DOHH2 (cell line): ENCODE measurements at regions not wholly inside any gene's neighbourhood (a gene's known extent, or its start where the extent isn't known, plus 50 kb on each side); places are given as distances from the start of the nearest gene placed in this dataset.

ENCODE experiments used
- H3F3A ChIP-seq: fragments of 200-600 bp; sonication (generic), shearing (Covaris generic); 2 replicates; pipeline ENCODE4 v1.6.0; 2016; ENCODE audit warnings: antibody characterized with exemption, mild to moderate bottlenecking; ENCODE audit not compliant: control insufficient read depth, insufficient read depth
- H3K27ac ChIP-seq: fragments of 200-600 bp; sonication (generic); 2 replicates; pipeline ENCODE4 v1.5.1; 2014; ENCODE audit warnings: low read depth, mild to moderate bottlenecking, low read length, moderate library complexity
- H3K27me3 ChIP-seq: fragments of 200-600 bp; sonication (generic); 2 replicates; pipeline ENCODE4 v1.6.1; 2014; ENCODE audit warnings: mild to moderate bottlenecking, low read length, mixed read lengths; ENCODE audit not compliant: control insufficient read depth
- H3K36me3 ChIP-seq: fragments of 200-600 bp; sonication (generic); 2 replicates; pipeline ENCODE4 v1.6.1; 2014; ENCODE audit warnings: mild to moderate bottlenecking, low read length, moderate library complexity, mixed read lengths; ENCODE audit not compliant: control insufficient read depth
- H3K4me1 ChIP-seq: fragments of 200-600 bp; sonication (generic); 2 replicates; pipeline ENCODE4 v1.6.1; 2014; ENCODE audit warnings: mild to moderate bottlenecking, low read length, mixed read lengths; ENCODE audit not compliant: control insufficient read depth
- H3K4me2 ChIP-seq: fragments of 200-600 bp; sonication (generic); 2 replicates; pipeline ENCODE4 v1.6.0; 2014; ENCODE audit warnings: mild to moderate bottlenecking, low read length, moderate library complexity
- H3K4me3 ChIP-seq: fragments of 200-600 bp; sonication (generic); 2 replicates; pipeline ENCODE4 v1.5.1; 2014; ENCODE audit warnings: mild to moderate bottlenecking, low read length, mixed read lengths
- H3K79me2 ChIP-seq: fragments of 200-600 bp; sonication (generic); 2 replicates; pipeline ENCODE4 v1.6.1; 2014; ENCODE audit warnings: mild to moderate bottlenecking, low read length, mixed read lengths; ENCODE audit not compliant: control insufficient read depth
- H3K9me2 ChIP-seq: fragments of 200-600 bp; sonication (generic); replicated peaks from 2 replicates; pipeline ENCODE4 v1.6.1; 2014; ENCODE audit warnings: mild to moderate bottlenecking, low read length, mixed read lengths; ENCODE audit not compliant: control insufficient read depth
- H3K9me3 ChIP-seq: fragments of 200-600 bp; sonication (generic); 2 replicates; pipeline ENCODE4 v1.6.1; 2014; ENCODE audit warnings: antibody characterized with exemption, low read length, mixed read lengths; ENCODE audit not compliant: control insufficient read depth, insufficient read depth
- H4K20me1 ChIP-seq: fragments of 200-600 bp; sonication (generic); 2 replicates; pipeline ENCODE4 v1.6.0; 2014; ENCODE audit warnings: low read depth, mild to moderate bottlenecking, antibody characterized with exemption, low read length, moderate library complexity; ENCODE audit not compliant: control insufficient read depth, insufficient read depth
- EZH2phosphoT487 ChIP-seq: fragments of 200-600 bp; sonication (generic); IDR thresholded peaks from 2 replicates; pipeline ENCODE4 v1.6.1; 2017; ENCODE audit warnings: borderline replicate concordance, mild to moderate bottlenecking, antibody characterized with exemption, low read length, moderate library complexity, mixed read lengths
- TF ChIP-seq, protein P1 (sequence below): fragments of 200-600 bp; sonication (generic); IDR thresholded peaks from one replicate; pipeline ENCODE4 v1.5.1; 2014; ENCODE audit warnings: antibody characterized with exemption, mild to moderate bottlenecking, low read depth, low read length; ENCODE audit not compliant: poor library complexity, severe bottlenecking

GRCh38 chr3:186413615-186414415 lies 51.8 kb upstream of the DGKG start:
- Histone ChIP-seq H3K27me3 (peaks cover 30% of the 10 kb centered on the region), H3K27ac (no peak overlapping the region)

GRCh38 chr3:186411994-186412393 lies 50.0 kb upstream of the DGKG start:
- no peaks in the 10 kb centered on the region for H3K9me3 ChIP-seq
- H3K27ac ChIP-seq: no peak overlapping the region
- no peaks in the 10 kb centered on the region for H3K36me3 ChIP-seq
- no peak overlapping the region for H3K4me3 ChIP-seq
- H3K4me1 ChIP-seq: peaks cover 7% of the 10 kb centered on the region; the same call in 1 of the 2 replicates
- no peak overlapping the region for H3K4me2 ChIP-seq
- no peaks in the 10 kb centered on the region for H3K9me2 ChIP-seq
- H3K79me2 ChIP-seq: no peaks in the 10 kb centered on the region
- H3K27me3 ChIP-seq: peaks cover 31% of the 10 kb centered on the region
- no peaks in the 10 kb centered on the region for H4K20me1 ChIP-seq
- TF ChIP-seq, protein P1, sequence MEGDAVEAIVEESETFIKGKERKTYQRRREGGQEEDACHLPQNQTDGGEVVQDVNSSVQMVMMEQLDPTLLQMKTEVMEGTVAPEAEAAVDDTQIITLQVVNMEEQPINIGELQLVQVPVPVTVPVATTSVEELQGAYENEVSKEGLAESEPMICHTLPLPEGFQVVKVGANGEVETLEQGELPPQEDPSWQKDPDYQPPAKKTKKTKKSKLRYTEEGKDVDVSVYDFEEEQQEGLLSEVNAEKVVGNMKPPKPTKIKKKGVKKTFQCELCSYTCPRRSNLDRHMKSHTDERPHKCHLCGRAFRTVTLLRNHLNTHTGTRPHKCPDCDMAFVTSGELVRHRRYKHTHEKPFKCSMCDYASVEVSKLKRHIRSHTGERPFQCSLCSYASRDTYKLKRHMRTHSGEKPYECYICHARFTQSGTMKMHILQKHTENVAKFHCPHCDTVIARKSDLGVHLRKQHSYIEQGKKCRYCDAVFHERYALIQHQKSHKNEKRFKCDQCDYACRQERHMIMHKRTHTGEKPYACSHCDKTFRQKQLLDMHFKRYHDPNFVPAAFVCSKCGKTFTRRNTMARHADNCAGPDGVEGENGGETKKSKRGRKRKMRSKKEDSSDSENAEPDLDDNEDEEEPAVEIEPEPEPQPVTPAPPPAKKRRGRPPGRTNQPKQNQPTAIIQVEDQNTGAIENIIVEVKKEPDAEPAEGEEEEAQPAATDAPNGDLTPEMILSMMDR: no peak
- no peak for TF ChIP-seq EZH2phosphoT487
- H3F3A ChIP-seq: no peaks in the 10 kb centered on the region

More at GRCh38 chr3:186413615-186414415, 51.8 kb upstream of the DGKG start:
- Histone ChIP-seq H3K4me1 (peaks cover 7% of the 10 kb centered on the region; the same call in 1 of the 2 replicates), H4K20me1 (no peaks in the 10 kb centered on the region), H3K36me3 (no peaks in the 10 kb centered on the region), H3K9me3 (no peaks in the 10 kb centered on the region), H3K79me2 (no peaks in the 10 kb centered on the region), H3K4me2 (peak overlapping the region; percentile 35; the same call in 1 of the 2 replicates), H3F3A (no peaks in the 10 kb centered on the region), H3K4me3 (no peak overlapping the region), H3K9me2 (no peaks in the 10 kb centered on the region)
- TF ChIP-seq, protein P1: no peak
- no peak for TF ChIP-seq EZH2phosphoT487
